Medulla oblongata (tissue), 1 donor: ENCODE measurements at regions not wholly inside any gene's neighbourhood (a gene's known extent, or its start where the extent isn't known, plus 50 kb on each side); places are given as distances from the start of the nearest gene placed in this dataset.
A peak's percentile ranks its signal among the peaks of the same experiment; 100 is the strongest.
"Not testable (repeated sequence)": the region's sequence is repeated elsewhere in the genome, so short reads cannot be mapped to it uniquely, and the experiment has no call there.

Experiments used
- DNase-seq: peaks from one replicate; pipeline ENCODE4 v3.0.0-alpha.2; 2015; ENCODE audit errors: extremely low spot score

- no peak for DNase-seq
Observed at GRCh38 chr11:81203876-81204275, 1529.8 kb downstream of the FAM181B start.

DNA sequence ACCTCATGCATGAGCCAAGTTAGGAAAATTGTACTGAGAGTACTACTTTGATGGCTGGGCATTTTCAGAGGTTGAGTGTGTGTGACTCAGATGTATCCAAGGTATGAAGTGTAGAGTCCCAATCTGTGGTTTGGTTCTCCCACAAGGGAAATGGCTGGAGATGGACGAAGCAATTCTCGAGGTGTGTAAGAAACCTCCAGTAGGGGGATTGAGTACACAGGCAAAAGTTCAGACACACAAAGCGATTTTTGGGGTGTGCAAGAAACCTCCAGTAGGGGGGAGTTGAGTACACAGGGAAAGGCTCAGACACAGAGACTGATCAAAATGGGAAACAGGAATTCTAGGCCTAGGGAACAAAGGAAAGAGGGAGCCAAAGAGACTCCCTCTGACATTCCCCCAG, 1536.3 kb downstream of the FAM181B start:
- no peak for DNase-seq

GRCh38 chr11:81192516-81192915, 1541.1 kb downstream of the FAM181B start:
- no peak for DNase-seq

DNA sequence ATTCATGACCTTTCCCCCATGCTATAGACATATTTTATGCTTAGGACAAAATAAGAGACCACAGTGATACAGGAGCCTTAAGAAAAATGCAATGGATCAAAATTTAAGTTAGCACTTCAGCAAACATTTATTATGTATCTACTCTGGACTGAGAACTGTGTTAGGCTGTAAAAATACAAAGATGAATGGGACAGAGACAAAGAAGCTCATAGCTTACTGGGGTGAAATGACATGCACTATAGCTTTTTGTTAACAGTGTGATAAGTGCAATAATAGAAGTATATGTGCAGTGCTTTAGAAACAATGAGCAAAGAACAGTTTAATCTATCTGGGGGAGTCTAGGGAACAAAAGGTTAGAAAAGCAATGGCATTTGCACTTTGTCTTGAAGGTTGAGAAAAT, 1543.1 kb downstream of the FAM181B start:
- DNase-seq = no peak

GRCh38 chr11:81187033-81187432, 1546.6 kb downstream of the FAM181B start:
- DNase-seq = not testable (repeated sequence)

- no peak for DNase-seq
Observed at GRCh38 chr11:81174646-81175330, 1558.9 kb downstream of the FAM181B start.

- peak; percentile 4 for DNase-seq
Observed at GRCh38 chr11:81165164-81165563, 1568.5 kb downstream of the FAM181B start.

DNA sequence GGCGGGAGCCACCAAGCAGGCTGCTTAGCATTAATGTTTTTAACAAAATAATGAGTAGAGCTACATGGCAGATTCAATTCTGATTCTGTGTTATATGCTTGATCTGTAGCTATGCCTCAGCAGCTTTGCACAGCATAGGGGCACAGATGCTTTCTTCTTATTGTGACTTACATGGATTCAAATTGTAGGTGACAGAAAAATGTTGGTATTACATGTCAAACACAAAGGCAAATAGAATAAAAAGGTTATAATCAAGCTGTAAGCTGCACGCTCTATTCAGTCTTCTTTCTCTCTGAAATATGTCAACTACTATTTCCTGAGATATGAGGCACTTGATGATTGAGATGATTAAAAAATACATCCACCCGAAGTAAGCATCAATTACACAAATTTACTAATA, 1573.8 kb downstream of the FAM181B start:
- no peak for DNase-seq

DNA sequence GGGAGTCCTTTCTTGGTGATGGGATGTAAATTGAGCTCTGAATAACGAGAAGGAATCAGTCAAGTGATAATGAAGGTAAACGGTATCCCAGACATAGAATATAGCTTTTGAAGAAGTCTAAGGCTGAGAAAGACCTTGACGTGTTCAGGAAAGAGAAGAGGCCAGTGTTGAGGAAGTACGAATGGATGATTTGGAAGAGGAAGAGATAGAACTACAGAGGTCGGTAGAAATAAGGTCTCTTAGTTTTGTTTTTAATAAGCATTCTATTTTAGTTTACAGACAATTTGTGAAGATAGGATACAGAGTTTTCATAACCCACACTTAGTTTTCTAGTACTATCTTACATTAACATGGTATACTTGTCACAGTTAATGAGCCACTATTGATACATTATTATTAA, 1598.1 kb downstream of the FAM181B start:
- DNase-seq = peak; percentile 12

- no peak for DNase-seq
Observed at GRCh38 chr11:81129618-81130017, 1604.0 kb downstream of the FAM181B start.

- DNase-seq = no peak
Observed at GRCh38 chr11:81112718-81113117, 1620.9 kb downstream of the FAM181B start.

- DNase-seq = no peak
Observed at GRCh38 chr11:81104051-81104450, 1629.6 kb downstream of the FAM181B start.

DNA sequence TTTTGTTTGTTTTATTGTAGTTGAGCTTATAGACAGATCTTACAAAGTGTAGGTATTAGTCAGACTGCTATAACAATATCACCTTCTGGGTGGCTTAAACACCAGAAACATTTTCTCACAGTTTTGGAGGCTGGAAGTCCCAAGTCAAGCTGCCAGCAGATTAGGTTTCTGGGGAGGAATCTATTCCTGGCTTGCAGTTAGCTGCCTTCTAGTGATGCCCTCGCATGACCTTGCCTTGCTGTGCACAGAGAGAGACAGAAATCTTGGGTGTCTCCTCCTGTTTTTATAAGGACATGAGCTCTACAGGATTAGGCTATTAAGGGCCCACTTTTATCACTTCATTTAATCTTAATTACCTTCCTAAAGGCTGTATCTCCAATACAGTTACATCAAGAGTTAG, 1635.2 kb downstream of the FAM181B start:
- DNase-seq = no peak

GRCh38 chr11:81092522-81092921, 1641.1 kb downstream of the FAM181B start:
- DNase-seq = no peak

GRCh38 chr11:81089242-81089641, 1644.4 kb downstream of the FAM181B start:
- DNase-seq = no peak

DNA sequence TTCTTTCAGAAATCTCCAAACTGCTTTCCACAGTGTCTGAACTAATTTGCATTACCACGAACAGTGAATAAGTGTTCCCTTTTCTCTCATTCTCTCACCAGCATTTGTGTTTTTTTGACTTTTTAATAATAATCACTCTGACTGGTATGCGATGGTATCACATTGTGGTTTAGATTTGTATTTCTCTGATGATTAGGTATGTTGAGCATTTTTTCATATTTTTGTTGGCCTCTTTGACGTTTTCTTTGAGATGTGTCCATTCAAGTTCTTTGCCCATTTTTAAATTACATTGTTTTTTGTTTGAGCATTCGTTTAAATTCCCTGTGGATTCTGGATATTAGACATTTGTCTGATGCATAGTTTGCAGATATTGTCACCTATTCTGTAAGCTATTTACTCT, 1639.6 kb upstream of the TENM4 start:
- DNase-seq = no peak

DNA sequence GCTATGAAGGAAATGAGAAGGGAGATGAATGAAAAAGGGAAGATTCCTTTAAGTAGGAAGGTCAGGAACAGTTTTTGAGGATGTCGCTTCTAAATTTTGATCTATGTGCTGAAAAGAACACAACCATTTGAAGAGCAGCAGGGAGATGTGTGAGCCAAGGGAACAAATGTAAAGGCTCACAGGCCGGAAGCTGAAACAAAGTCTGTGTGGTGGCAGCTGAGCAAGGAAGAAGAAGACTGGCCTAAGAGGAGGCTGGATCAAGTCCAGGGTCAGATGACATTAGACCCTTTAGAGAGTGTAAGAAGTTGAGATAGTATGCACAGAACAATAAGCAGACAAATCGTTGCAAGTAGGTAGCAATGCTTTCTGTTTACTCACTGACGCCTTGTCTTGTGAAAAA, 1631.4 kb upstream of the TENM4 start:
- DNase-seq = peak; percentile 14

DNA sequence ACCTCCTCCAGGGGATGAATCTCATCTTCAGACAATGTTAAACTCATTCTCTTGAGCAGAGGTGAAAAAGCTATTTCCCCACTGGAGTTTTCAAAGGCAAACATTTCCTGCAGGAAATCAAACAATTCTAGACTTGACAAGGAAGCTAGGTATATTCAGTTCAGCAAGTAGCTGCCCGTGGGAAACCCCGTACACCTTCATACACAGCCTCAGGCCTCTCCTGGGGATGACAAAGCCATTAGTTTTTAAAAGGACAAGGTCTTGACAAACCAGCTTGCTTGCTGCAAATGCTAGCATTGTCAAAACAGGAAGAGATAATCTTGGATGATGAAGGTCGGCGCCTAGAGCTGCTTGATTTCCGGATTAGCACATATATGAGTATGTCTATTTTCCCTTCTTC, 1630.8 kb upstream of the TENM4 start:
- no peak for DNase-seq

DNA sequence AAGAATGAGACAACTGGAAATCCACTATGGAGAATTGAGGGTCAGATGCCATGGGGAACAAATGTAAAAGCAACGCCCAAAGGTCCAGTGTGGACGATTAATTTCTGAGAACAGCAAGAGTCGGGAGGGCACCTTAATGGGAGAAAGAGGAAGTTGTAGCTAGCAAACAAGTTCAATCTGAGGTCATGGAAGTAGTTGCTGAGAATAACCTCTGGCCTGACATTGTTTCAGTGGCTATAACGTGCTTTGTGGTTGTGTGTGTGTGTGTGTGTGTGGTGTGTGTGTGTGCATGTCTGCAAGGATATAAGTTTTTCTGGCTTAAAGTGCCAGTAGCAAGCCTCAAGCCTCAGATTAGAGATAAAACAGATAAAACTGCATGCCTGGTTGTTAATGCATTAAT, 1630.1 kb upstream of the TENM4 start:
- peak; percentile 9 for DNase-seq

- no peak for DNase-seq
Observed at GRCh38 chr11:81059356-81059755, 1618.5 kb upstream of the TENM4 start.

DNA sequence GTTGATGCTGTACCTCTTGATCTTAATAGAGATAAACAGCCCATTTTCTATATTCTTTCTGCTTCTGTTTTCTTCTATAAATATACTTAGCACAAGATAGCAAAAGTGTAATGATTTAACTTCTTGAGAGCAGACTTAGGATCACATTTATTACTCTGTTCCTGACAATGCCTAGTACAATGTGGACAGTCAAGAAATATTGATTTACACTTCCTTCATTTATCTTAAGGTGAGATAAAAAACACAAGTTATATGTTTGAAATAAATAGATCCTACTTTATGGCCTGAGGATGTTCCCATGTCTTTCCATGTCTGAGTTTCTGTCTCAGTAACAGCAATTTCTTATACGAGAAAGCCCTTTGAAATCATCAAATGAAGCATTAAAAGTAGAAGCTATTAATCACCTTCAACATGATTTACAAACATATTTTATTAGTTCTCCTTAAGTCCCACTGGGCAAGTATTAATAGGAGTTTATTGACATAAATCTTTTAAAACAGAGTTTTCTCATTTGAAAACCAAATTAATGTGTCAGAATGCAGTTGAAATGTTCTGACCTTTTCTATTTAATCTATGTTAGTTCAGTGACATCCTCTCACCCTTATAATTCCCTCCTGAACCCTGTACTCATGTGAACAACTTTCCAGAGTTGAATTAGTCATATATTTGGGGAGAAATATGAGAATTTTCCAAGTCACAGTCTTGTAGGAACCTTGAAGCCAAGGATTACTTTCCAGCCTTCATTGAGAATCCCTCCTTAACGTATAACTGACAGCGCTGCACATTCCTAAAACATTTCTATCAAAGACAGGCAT, 1611.7 kb upstream of the TENM4 start:
- no peak for DNase-seq

GRCh38 chr11:81039916-81040524, 1599.2 kb upstream of the TENM4 start:
- no peak for DNase-seq
